ENCODE measurements at regions not wholly inside any gene's neighbourhood (a gene's known extent, or its start where the extent isn't known, plus 50 kb on each side); places are given as distances from the start of the nearest gene placed in this dataset.

- no peak for DNase-seq (ENCODE audit: low spot score)
- ChIA-PET CTCF (no interaction called here), POLR2A (ENCODE audit: low non-redundant PET) (no interaction called here)
- Histone ChIP-seq H3K9me3 (ENCODE audit: low read depth, low read length, poor library complexity, severe bottlenecking) (peaks cover 16% of the 10 kb centered on the region), H3K27me3 (replicated peaks; ENCODE audit: insufficient read depth, low read depth, low read length, poor library complexity) (no peaks in the 10 kb centered on the region), H3K4me1 (ENCODE audit: insufficient read depth, low read length, poor library complexity, severe bottlenecking) (no peaks in the 10 kb centered on the region), H3K36me3 (ENCODE audit: insufficient read depth, low read length, poor library complexity, severe bottlenecking) (no peaks in the 10 kb centered on the region), H3K27ac (ENCODE audit: low read depth, low read length, poor library complexity, severe bottlenecking) (no peak overlapping the region), H3K4me3 (ENCODE audit: low read depth, low read length, poor library complexity, severe bottlenecking) (no peak overlapping the region)
- intact Hi-C loops (cut with micrococcal nuclease; ENCODE audit: unreplicated experiment), result no loop called here
- TF ChIP-seq CTCF (conservative IDR thresholded peaks at IDR 0.05; ENCODE audit: low read depth, low read length) (no peak), EZH2 (IDR thresholded peaks at IDR 0.05; ENCODE audit: borderline replicate concordance, low read depth, low read length, poor library complexity, severe bottlenecking) (no peak)
- BruUV-seq (replicated peaks), result no TSS peak
Measured at GRCh38 chr10:81688459-81688858, 186.5 kb upstream of the NRG3 start.

GRCh38 chr10:81696609-81697388 lies 178.2 kb upstream of the NRG3 start:
- intact Hi-C loops (cut with micrococcal nuclease; ENCODE audit: unreplicated experiment), result no loop called here
- POLR2A ChIA-PET (ENCODE audit: low non-redundant PET), result no interaction called here
- CTCF ChIA-PET, result no interaction called here
- Histone ChIP-seq H3K27me3 (replicated peaks; ENCODE audit: insufficient read depth, low read depth, low read length, poor library complexity) (no peaks in the 10 kb centered on the region), H3K9me3 (ENCODE audit: low read depth, low read length, poor library complexity, severe bottlenecking) (peaks cover 10% of the 10 kb centered on the region), H3K4me3 (ENCODE audit: low read depth, low read length, poor library complexity, severe bottlenecking) (no peak overlapping the region), H3K4me1 (ENCODE audit: insufficient read depth, low read length, poor library complexity, severe bottlenecking) (no peaks in the 10 kb centered on the region), H3K27ac (ENCODE audit: low read depth, low read length, poor library complexity, severe bottlenecking) (no peak overlapping the region), H3K36me3 (ENCODE audit: insufficient read depth, low read length, poor library complexity, severe bottlenecking) (no peaks in the 10 kb centered on the region)
- DNase-seq (ENCODE audit: low spot score), result no peak
- no peak for TF ChIP-seq CTCF (conservative IDR thresholded peaks at IDR 0.05; ENCODE audit: low read depth, low read length)
- no peak for TF ChIP-seq EZH2 (IDR thresholded peaks at IDR 0.05; ENCODE audit: borderline replicate concordance, low read depth, low read length, poor library complexity, severe bottlenecking)
- no TSS peak for BruUV-seq (replicated peaks)

- Histone ChIP-seq H3K36me3 (ENCODE audit: insufficient read depth, low read length, poor library complexity, severe bottlenecking) (no peaks in the 10 kb centered on the region), H3K4me1 (ENCODE audit: insufficient read depth, low read length, poor library complexity, severe bottlenecking) (no peaks in the 10 kb centered on the region), H3K27ac (ENCODE audit: low read depth, low read length, poor library complexity, severe bottlenecking) (no peak overlapping the region), H3K9me3 (ENCODE audit: low read depth, low read length, poor library complexity, severe bottlenecking) (peaks cover 12% of the 10 kb centered on the region), H3K27me3 (replicated peaks; ENCODE audit: insufficient read depth, low read depth, low read length, poor library complexity) (no peaks in the 10 kb centered on the region), H3K4me3 (ENCODE audit: low read depth, low read length, poor library complexity, severe bottlenecking) (no peak overlapping the region)
- intact Hi-C loops (cut with micrococcal nuclease; ENCODE audit: unreplicated experiment), result no loop called here
- ChIA-PET POLR2A (ENCODE audit: low non-redundant PET) (no interaction called here), CTCF (no interaction called here)
- TF ChIP-seq EZH2 (IDR thresholded peaks at IDR 0.05; ENCODE audit: borderline replicate concordance, low read depth, low read length, poor library complexity, severe bottlenecking), result no peak
- no peak for TF ChIP-seq CTCF (conservative IDR thresholded peaks at IDR 0.05; ENCODE audit: low read depth, low read length)
- BruUV-seq (replicated peaks), result no TSS peak
- no peak for DNase-seq (ENCODE audit: low spot score)
Measured at GRCh38 chr10:81704596-81704995, 170.4 kb upstream of the NRG3 start.

Data from A673 (cell line).